H9 (cell line): ENCODE measurements at regions not wholly inside any gene's neighbourhood (a gene's known extent, or its start where the extent isn't known, plus 50 kb on each side); places are given as distances from the start of the nearest gene placed in this dataset.

Experiments
- DNase-seq: peaks from one replicate; pipeline ENCODE4 v3.0.0-alpha.2; 2017
- H2AFZ ChIP-seq: one replicate; pipeline ENCODE4 v1.6.1; 2013; ENCODE audit warnings: mild to moderate bottlenecking, low read length, control low read depth, moderate library complexity
- H2AK5ac ChIP-seq: 2 replicates; pipeline ENCODE4 v1.6.1; 2013; ENCODE audit warnings: low read length, control low read depth, mixed read lengths; ENCODE audit not compliant: insufficient read length
- H2BK120ac ChIP-seq: one replicate; pipeline ENCODE4 v1.6.1; 2013; ENCODE audit warnings: low read depth, mild to moderate bottlenecking, low read length, control low read depth, inconsistent platforms; ENCODE audit not compliant: poor library complexity, severe bottlenecking
- H2BK12ac ChIP-seq: 2 replicates; pipeline ENCODE4 v1.6.1; 2013; ENCODE audit warnings: low read length, control low read depth, mixed read lengths, low read depth; ENCODE audit not compliant: insufficient read length
- H2BK15ac ChIP-seq: 2 replicates; pipeline ENCODE4 v1.6.1; 2013; ENCODE audit warnings: low read depth, low read length, control low read depth
- H2BK20ac ChIP-seq: one replicate; pipeline ENCODE4 v1.6.1; 2013; ENCODE audit warnings: low read depth, mild to moderate bottlenecking, low read length, control low read depth, inconsistent platforms; ENCODE audit not compliant: poor library complexity, severe bottlenecking
- H2BK5ac ChIP-seq: 2 replicates; pipeline ENCODE4 v1.6.1; 2013; ENCODE audit warnings: low read length, control low read depth, mixed read lengths; ENCODE audit not compliant: insufficient read length
- H3K14ac ChIP-seq: 2 replicates; pipeline ENCODE4 v1.6.1; 2013; ENCODE audit warnings: low read length, control low read depth; ENCODE audit not compliant: insufficient read depth
- H3K18ac ChIP-seq: 2 replicates; pipeline ENCODE4 v1.6.1; 2013; ENCODE audit warnings: low read depth, mild to moderate bottlenecking, mixed read lengths, low read length, control low read depth; ENCODE audit not compliant: insufficient read length
- H3K23ac ChIP-seq: 2 replicates; pipeline ENCODE4 v1.6.1; 2013; ENCODE audit warnings: low read length, control low read depth, mixed read lengths, low read depth; ENCODE audit not compliant: insufficient read length
- H3K23me2 ChIP-seq: 2 replicates; pipeline ENCODE4 v1.6.1; 2013; ENCODE audit warnings: low read depth, mild to moderate bottlenecking, mixed read lengths, low read length, control low read depth; ENCODE audit not compliant: insufficient read length, poor library complexity, severe bottlenecking
- H3K27ac ChIP-seq: 2 replicates; pipeline ENCODE4 v1.5.1; 2013; ENCODE audit warnings: low read length, control low read depth, mixed read lengths, low read depth; ENCODE audit not compliant: insufficient read length
- H3K27me3 ChIP-seq: 2 replicates; pipeline ENCODE4 v1.6.1; 2013; ENCODE audit warnings: low read length, control low read depth, inconsistent platforms; ENCODE audit not compliant: insufficient read depth
- H3K4ac ChIP-seq: 2 replicates; pipeline ENCODE4 v1.6.1; 2013; ENCODE audit warnings: low read depth, mild to moderate bottlenecking, control low read depth, inconsistent platforms, low read length, moderate library complexity
- H3K4me1 ChIP-seq: 2 replicates; pipeline ENCODE4 v1.6.1; 2013; ENCODE audit warnings: low read length, control low read depth, inconsistent platforms; ENCODE audit not compliant: insufficient read depth
- H3K4me2 ChIP-seq: 2 replicates; pipeline ENCODE4 v1.6.1; 2013; ENCODE audit warnings: low read length, control low read depth, mixed read lengths; ENCODE audit not compliant: insufficient read length, insufficient read depth
- H3K56ac ChIP-seq: 2 replicates; pipeline ENCODE4 v1.6.1; 2013; ENCODE audit warnings: low read depth, mild to moderate bottlenecking, mixed read lengths, low read length, control low read depth; ENCODE audit not compliant: insufficient read length
- H3K79me1 ChIP-seq: 2 replicates; pipeline ENCODE4 v1.6.1; 2013; ENCODE audit warnings: low read depth, mild to moderate bottlenecking, moderate library complexity, low read length, control low read depth, inconsistent platforms; ENCODE audit not compliant: insufficient read depth, poor library complexity, severe bottlenecking
- H3K79me2 ChIP-seq: 2 replicates; pipeline ENCODE4 v1.6.1; 2013; ENCODE audit warnings: low read length, control low read depth, inconsistent platforms; ENCODE audit not compliant: insufficient read depth
- H3K9ac ChIP-seq: 2 replicates; pipeline ENCODE4 v1.6.1; 2013; ENCODE audit warnings: low read length, control low read depth, mixed read lengths; ENCODE audit not compliant: insufficient read length; ENCODE audit errors: extremely low read depth
- H3K9me3 ChIP-seq: one replicate; pipeline ENCODE4 v1.6.1; 2013; ENCODE audit warnings: low read depth, low read length, inconsistent platforms; ENCODE audit not compliant: control insufficient read depth
- H3T11ph ChIP-seq: one replicate; pipeline ENCODE4 v1.6.1; 2013; ENCODE audit warnings: mild to moderate bottlenecking, low read length, control low read depth, inconsistent platforms
- H4K20me1 ChIP-seq: one replicate; pipeline ENCODE4 v1.6.1; 2013; ENCODE audit not compliant: control insufficient read depth, insufficient read length, insufficient read depth
- H4K5ac ChIP-seq: 2 replicates; pipeline ENCODE4 v1.6.1; 2013; ENCODE audit warnings: low read depth, mild to moderate bottlenecking, mixed read lengths, low read length, control low read depth; ENCODE audit not compliant: insufficient read length
- H4K8ac ChIP-seq: replicated peaks from 2 replicates; pipeline ENCODE4 v1.6.1; 2013; ENCODE audit warnings: low read length, control low read depth, mixed read lengths, low read depth; ENCODE audit not compliant: insufficient read length
- H4K91ac ChIP-seq: 2 replicates; pipeline ENCODE4 v1.6.1; 2013; ENCODE audit warnings: low read depth, mild to moderate bottlenecking, moderate library complexity, mixed read lengths, low read length, control low read depth; ENCODE audit not compliant: insufficient read length
- H3K27ac Mint-ChIP-seq, 3 experiments: 2 replicates in 2 of 3; 3 replicates in 1 of 3; pipeline ENCODE4 v1.8.0; 2020 to 2021; ENCODE audit warnings: mixed read lengths in 3 of 3, mild to moderate bottlenecking in 1 of 3, moderate library complexity in 1 of 3
- H3K27me3 Mint-ChIP-seq: 2 replicates; pipeline ENCODE4 v1.8.0; 2021; ENCODE audit warnings: low read depth, mild to moderate bottlenecking, moderate library complexity, mixed read lengths
- H3K36me3 Mint-ChIP-seq, 3 experiments: 2 replicates in 2 of 3; 3 replicates in 1 of 3; pipeline ENCODE4 v1.8.0; 2020 to 2021; ENCODE audit warnings: low read depth in 3 of 3, mixed read lengths in 3 of 3; ENCODE audit not compliant: insufficient read depth in 1 of 3
- H3K4me1 Mint-ChIP-seq, 2 experiments: 2 replicates each; pipeline ENCODE4 v1.8.0; 2020; ENCODE audit warnings: mixed read lengths in 2 of 2
- H3K4me3 Mint-ChIP-seq, 2 experiments: 2 replicates in 1 of 2; 3 replicates in 1 of 2; pipeline ENCODE4 v1.8.0; 2020 to 2021; ENCODE audit warnings: mild to moderate bottlenecking in 2 of 2, mixed read lengths in 2 of 2, moderate library complexity in 1 of 2
- H3K9me3 Mint-ChIP-seq, 2 experiments: 2 replicates in 1 of 2; 3 replicates in 1 of 2; pipeline ENCODE4 v1.8.0; 2020; ENCODE audit warnings: mild to moderate bottlenecking in 2 of 2, mixed read lengths in 2 of 2, moderate library complexity in 1 of 2
- WGBS: extraction: QIAGEN DNeasy Blood & Tissue Kit; methylation state at CpG from one replicate; pipeline ENCODE4 v1.1.7; 2013; ENCODE audit warnings: missing lambda C conversion rate, low lambda C conversion rate, mixed read lengths; ENCODE audit not compliant: insufficient read length; ENCODE audit errors: extremely low coverage; 5-methylcytosine and 5-hydroxymethylcytosine counted together
- TF ChIP-seq, protein P1 (sequence below): fragments of 200-600 bp; sonication (generic); conservative IDR thresholded peaks from 3 replicates; pipeline ENCODE4 v1.8.0; 2021; ENCODE audit warnings: antibody characterized with exemption, mild to moderate bottlenecking

DNA sequence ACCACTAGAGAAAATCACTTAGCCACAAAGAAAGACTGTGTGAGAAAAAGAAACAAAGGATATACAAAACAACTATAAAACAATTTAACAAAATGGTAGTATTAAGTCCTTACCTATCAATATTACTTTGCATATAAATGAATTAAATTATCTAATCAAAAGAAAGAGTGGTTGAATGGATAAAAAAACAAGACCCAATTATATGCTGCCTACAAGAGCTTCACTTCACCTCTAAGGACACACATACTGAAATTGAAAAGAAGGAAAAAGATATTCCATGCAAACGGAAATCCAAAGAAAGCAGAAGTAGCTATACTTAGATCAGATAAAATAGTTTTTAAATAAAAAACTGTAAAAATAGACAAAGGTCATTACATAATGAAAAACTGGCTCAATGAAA lies 134.9 kb upstream of the CCDC196 start:
- Histone ChIP-seq H3K4ac (no peak overlapping the region), H3T11ph (no peak overlapping the region), H2AK5ac (no peak overlapping the region), H3K79me1 (no peaks in the 10 kb centered on the region), H2AFZ (no peak overlapping the region), H3K23me2 (no peaks in the 10 kb centered on the region), H2BK15ac (no peak overlapping the region), H3K27ac (no peak overlapping the region), H3K14ac (no peak overlapping the region), H3K56ac (no peak overlapping the region), H2BK5ac (no peak overlapping the region), H3K23ac (no peak overlapping the region), H3K18ac (no peak overlapping the region), H4K5ac (no peak overlapping the region), H3K79me2 (no peaks in the 10 kb centered on the region), H3K4me2 (no peak overlapping the region), H2BK12ac (no peak overlapping the region), H3K9ac (no peak overlapping the region), H3K27me3 (no peaks in the 10 kb centered on the region), H2BK20ac (no peak overlapping the region), H3K9me3 (no peaks in the 10 kb centered on the region), H4K20me1 (no peaks in the 10 kb centered on the region), H2BK120ac (no peak overlapping the region), H4K8ac (no peak overlapping the region), H4K91ac (no peak overlapping the region), H3K4me1 (no peaks in the 10 kb centered on the region)
- Mint-ChIP-seq H3K36me3 (peaks cover 0 to 8% (median 3%) of the 10 kb centered on the region in 3 experiments; a peak in 3 of 7 replicates), H3K4me1 (no peaks in the 10 kb centered on the region; a peak in 1 of 4 replicates), H3K9me3 (peaks cover 20 to 23% of the 10 kb centered on the region in 2 experiments; a peak in 4 of 5 replicates), H3K4me3 (no peak overlapping the region), H3K27me3 (peaks cover 4% of the 10 kb centered on the region), H3K27ac (no peak overlapping the region)
- no CpG with 5 or more reads among the region's 1 CpG for WGBS
- no peak for DNase-seq
- TF ChIP-seq, protein P1, sequence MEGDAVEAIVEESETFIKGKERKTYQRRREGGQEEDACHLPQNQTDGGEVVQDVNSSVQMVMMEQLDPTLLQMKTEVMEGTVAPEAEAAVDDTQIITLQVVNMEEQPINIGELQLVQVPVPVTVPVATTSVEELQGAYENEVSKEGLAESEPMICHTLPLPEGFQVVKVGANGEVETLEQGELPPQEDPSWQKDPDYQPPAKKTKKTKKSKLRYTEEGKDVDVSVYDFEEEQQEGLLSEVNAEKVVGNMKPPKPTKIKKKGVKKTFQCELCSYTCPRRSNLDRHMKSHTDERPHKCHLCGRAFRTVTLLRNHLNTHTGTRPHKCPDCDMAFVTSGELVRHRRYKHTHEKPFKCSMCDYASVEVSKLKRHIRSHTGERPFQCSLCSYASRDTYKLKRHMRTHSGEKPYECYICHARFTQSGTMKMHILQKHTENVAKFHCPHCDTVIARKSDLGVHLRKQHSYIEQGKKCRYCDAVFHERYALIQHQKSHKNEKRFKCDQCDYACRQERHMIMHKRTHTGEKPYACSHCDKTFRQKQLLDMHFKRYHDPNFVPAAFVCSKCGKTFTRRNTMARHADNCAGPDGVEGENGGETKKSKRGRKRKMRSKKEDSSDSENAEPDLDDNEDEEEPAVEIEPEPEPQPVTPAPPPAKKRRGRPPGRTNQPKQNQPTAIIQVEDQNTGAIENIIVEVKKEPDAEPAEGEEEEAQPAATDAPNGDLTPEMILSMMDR = no peak
